Body of pancreas (tissue), 4 donors: ENCODE measurements at regions not wholly inside any gene's neighbourhood (a gene's known extent, or its start where the extent isn't known, plus 50 kb on each side); places are given as distances from the start of the nearest gene placed in this dataset.
"Not testable (repeated sequence)": the region's sequence is repeated elsewhere in the genome, so short reads cannot be mapped to it uniquely, and the experiment has no call there.

Experiments used
- ATAC-seq: fragments of 150-250 bp; one replicate; pipeline ENCODE4 v1.9.1; 2016
- DNase-seq, 4 donors: peaks; one replicate each; pipeline ENCODE4 v3.0.0-alpha.2; 2019
- H3K27ac ChIP-seq, 4 donors: fragments of 200-600 bp; sonication (generic); 1 replicate in 3 of 4; 2 replicates in 1 of 4; pipeline versions ENCODE4 v1.5.1 to v1.6.1; 2016 to 2019; ENCODE audit warnings: mild to moderate bottlenecking in 1 of 4, mixed read lengths in 1 of 4, moderate library complexity in 1 of 4
- H3K27me3 ChIP-seq, 2 donors: fragments of 200-600 bp; sonication (generic); one replicate each; pipeline ENCODE4 v1.6.0; 2016; ENCODE audit warnings: mild to moderate bottlenecking in 1 of 2
- H3K36me3 ChIP-seq, 2 donors: fragments of 200-600 bp; sonication (generic); replicated peaks in 1 of 2; 2 replicates each; pipeline ENCODE4 v1.5.1; 2016; ENCODE audit warnings: low read depth in 2 of 2; ENCODE audit not compliant: insufficient read depth in 1 of 2
- H3K4me1 ChIP-seq: fragments of 200-600 bp; sonication (generic); one replicate; pipeline ENCODE4 v1.6.0; 2016
- H3K4me3 ChIP-seq, 2 donors: fragments of 200-600 bp; sonication (generic); 1 replicate in 1 of 2; 2 replicates in 1 of 2; pipeline ENCODE4 v1.5.1; 2016 to 2019
- H3K9me3 ChIP-seq, 3 donors: fragments of 200-600 bp; sonication (generic); 1 replicate in 2 of 3; 2 replicates in 1 of 3; pipeline ENCODE4 v1.5.1; 2016
- POLR2A ChIP-seq, 3 donors: fragments of 450-650 bp; IDR thresholded peaks; one replicate each; pipeline ENCODE4 v1.6.1; 2016; ENCODE audit warnings: antibody characterized with exemption in 3 of 3, mild to moderate bottlenecking in 2 of 3
- WGBS, 2 donors: methylation state at CpG; one replicate each; pipeline ENCODE4 v1.1.5; 2017; 5-methylcytosine and 5-hydroxymethylcytosine counted together
- intact Hi-C: fragments of 100-400 bp; cut with DNase I; formaldehyde crosslinking; loops from one replicate; pipeline ENCODE4 v1.15.1; 2023
- TF ChIP-seq, protein P1 (sequence below), 7 experiments: fragments of 450-650 bp in 4 of 7; fragments of 200-600 bp in 3 of 7; sonication (generic) in 3 of 7; IDR thresholded peaks; one replicate each; pipeline ENCODE4 v1.5.1; 2016 to 2019; ENCODE audit warnings: antibody characterized with exemption in 7 of 7

DNA sequence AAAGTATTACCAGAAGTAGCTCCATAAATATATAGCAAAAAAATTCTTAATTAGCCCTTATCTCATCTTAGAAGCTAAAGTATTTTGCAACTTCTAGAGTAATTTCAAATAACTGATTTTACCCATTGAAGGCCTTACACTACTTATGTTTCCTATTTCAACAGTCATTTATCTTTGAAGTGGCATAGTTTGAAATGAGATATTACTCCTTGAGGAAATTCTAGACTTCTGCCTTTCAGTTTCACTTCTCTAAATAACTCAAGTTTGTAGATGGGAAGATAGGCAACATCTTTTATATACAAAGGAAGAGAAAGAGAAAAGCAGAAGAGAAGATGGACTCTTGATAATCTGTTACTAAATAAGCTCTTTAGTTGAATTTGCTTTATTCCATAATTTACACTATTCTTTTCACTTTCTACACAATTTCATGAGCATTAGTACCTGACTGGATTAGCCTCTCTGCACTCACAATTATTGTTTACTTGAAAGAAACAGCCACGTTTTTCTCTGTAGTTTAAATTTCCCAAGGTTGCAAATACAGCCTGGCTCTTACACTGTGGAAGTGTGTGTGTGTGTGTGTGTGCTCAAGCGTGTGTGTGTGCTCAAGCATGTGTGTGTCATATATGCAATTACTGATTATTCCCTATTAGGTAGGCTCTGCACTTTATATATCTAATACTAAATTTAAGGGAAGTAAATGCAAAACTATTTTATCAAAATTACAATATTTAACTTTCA is 60.6 kb upstream of the EMB start:
- intact Hi-C loops: no loop called here
- Histone ChIP-seq H3K27me3 (no peaks in the 10 kb centered on the region), H3K9me3 (no peaks in the 10 kb centered on the region), H3K4me1 (no peaks in the 10 kb centered on the region), H3K27ac (no peak overlapping the region), H3K36me3 (no peaks in the 10 kb centered on the region), H3K4me3 (no peak overlapping the region)
- TF ChIP-seq POLR2A (IDR thresholded peaks at IDR 0.05): no peak
- TF ChIP-seq, protein P1, sequence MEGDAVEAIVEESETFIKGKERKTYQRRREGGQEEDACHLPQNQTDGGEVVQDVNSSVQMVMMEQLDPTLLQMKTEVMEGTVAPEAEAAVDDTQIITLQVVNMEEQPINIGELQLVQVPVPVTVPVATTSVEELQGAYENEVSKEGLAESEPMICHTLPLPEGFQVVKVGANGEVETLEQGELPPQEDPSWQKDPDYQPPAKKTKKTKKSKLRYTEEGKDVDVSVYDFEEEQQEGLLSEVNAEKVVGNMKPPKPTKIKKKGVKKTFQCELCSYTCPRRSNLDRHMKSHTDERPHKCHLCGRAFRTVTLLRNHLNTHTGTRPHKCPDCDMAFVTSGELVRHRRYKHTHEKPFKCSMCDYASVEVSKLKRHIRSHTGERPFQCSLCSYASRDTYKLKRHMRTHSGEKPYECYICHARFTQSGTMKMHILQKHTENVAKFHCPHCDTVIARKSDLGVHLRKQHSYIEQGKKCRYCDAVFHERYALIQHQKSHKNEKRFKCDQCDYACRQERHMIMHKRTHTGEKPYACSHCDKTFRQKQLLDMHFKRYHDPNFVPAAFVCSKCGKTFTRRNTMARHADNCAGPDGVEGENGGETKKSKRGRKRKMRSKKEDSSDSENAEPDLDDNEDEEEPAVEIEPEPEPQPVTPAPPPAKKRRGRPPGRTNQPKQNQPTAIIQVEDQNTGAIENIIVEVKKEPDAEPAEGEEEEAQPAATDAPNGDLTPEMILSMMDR (IDR thresholded peaks at IDR 0.05): no peak
- DNase-seq: no peak
- WGBS, 2 donors: 18 to 44% methylated on average over 2 of the region's 2 CpGs
- no peak for ATAC-seq

DNA sequence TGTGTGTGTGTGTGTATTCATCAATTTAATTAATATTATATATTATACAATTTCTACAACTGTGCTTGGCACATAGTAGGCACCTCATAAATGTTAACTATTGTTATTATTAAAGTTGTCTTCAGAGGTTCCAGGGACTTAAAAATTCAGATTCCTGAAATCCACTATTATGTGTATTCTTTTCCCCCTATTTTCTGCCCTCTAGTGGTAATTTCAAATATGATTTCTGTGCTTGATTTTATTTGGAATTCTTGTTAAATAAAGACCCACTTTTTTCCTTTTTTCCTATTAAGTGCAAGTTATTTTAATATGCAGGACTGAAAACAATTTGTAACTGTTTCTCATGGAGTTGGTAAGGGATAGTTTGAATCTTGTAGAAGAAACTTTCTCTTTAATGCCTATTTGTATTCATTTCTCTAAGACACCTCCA is 72.0 kb upstream of the EMB start:
- H3K27me3 ChIP-seq: not testable (repeated sequence)

DNA sequence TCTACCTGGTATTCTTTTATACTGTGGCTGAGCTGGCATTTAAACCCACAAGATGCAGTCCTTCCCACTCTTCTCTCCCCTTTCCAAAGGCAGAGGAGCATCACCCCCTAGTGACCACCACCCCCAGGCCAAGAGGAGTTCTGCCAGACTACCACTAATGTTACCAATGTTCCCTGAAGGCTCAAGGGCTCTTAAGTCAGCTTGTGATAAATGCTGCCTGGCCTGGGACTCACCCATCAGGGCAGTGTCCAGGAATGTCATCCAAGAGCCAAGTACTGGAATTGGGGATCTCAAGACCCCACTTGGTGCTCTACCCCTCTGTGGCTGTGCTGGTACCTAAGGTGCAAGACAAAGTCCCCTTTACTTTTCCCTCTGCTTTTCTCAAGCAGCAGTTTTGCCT is 80.0 kb upstream of the EMB start:
- H3K4me1 ChIP-seq, H3K27me3 ChIP-seq, H3K27ac ChIP-seq, intact Hi-C loops, H3K9me3 ChIP-seq, DNase-seq, H3K36me3 ChIP-seq, H3K4me3 ChIP-seq, ATAC-seq: not testable (repeated sequence)

More for the DNA sequence above, 72.0 kb upstream of the EMB start:
- H3K9me3 ChIP-seq, ATAC-seq, H3K4me1 ChIP-seq, H3K4me3 ChIP-seq, DNase-seq, H3K27ac ChIP-seq, intact Hi-C loops, H3K36me3 ChIP-seq: not testable (repeated sequence)
- TF ChIP-seq, protein P1 (IDR thresholded peaks at IDR 0.05): peak in 5 of 7 experiments; percentile 18 to 44 (median 25)

DNA sequence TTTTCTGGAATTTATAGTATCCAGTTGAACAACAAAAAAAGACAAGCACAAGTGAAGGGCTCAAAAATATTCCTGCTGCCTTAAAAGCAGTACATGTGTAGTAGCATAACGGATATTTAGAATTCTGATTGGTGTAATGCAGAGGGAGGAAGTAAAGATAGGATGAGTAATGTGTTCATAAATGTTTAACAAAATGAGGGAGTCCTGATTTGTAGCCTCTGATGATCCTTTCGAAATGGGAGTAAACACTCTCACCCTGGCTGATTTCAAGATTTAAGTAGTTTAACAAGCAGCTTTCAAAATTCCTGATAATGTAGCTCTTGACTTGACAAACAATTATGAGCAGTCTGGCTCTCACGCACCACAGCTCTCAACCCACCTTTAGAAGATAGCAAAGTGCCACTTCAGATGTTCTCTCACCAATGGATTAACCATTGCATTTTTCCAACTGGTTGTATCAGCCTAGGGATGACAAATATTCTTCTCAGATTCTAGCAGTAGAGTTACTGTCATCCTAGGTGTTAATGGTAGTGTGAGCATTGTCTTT is 86.5 kb upstream of the EMB start:
- H3K27me3 ChIP-seq, H3K4me3 ChIP-seq, H3K4me1 ChIP-seq, DNase-seq, ATAC-seq, H3K27ac ChIP-seq, H3K9me3 ChIP-seq, intact Hi-C loops, H3K36me3 ChIP-seq: not testable (repeated sequence)
- WGBS, 2 donors: 46 to 51% methylated on average over 3 of the region's 3 CpGs

DNA sequence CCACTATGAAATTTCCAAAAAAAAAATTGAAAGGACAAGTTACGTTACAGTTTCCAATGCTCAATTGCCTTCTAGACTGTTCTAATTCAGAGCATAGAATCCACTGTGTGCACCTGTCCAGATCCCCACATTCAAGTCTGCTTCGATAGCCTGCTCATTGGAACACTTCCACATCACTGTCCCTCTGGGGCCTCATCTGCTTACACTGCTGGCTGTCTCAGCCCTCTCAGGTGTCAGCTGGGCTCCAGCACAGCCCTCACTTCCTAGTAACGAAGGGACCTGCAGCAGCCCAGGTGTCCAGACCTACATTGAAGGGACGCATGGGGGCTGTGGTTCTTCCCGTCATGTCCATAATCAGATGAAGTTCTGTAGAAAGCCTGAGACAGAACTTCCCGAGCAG is 94.3 kb upstream of the EMB start:
- WGBS, 2 donors: 47 to 53% methylated on average over 6 of the region's 6 CpGs
- no peak overlapping the region for H3K27ac ChIP-seq
- no peak for DNase-seq
- no peaks in the 10 kb centered on the region for H3K9me3 ChIP-seq
- intact Hi-C loops: no loop called here
- H3K4me1 ChIP-seq: no peaks in the 10 kb centered on the region
- no peaks in the 10 kb centered on the region for H3K36me3 ChIP-seq
- TF ChIP-seq POLR2A (IDR thresholded peaks at IDR 0.05): no peak
- TF ChIP-seq, protein P1 (IDR thresholded peaks at IDR 0.05): no peak
- no peaks in the 10 kb centered on the region for H3K27me3 ChIP-seq
- no peak overlapping the region for H3K4me3 ChIP-seq
- ATAC-seq: no peak

DNA sequence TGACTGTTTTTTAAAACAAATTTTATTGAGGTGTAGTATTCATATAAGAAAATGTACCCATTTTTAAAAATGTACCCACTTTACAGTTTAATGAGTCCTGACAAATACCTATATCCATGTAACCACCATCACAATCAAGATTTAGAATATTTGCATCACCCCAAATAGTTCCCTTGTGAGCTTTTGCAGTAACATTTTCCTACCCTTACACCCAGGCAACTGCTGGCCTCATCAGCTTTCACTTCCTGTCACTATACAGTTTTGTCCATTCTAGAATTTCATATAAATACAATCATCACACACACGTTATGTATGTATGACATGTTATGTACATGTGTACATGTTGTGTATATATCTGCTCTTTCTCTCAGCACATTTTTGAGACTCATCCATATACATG is 96.4 kb upstream of the EMB start:
- H3K27ac ChIP-seq, H3K27me3 ChIP-seq, H3K4me1 ChIP-seq, ATAC-seq, DNase-seq, intact Hi-C loops, H3K36me3 ChIP-seq, H3K9me3 ChIP-seq, H3K4me3 ChIP-seq: not testable (repeated sequence)
- 24 to 30% methylated on average over 1 of the region's 1 CpG for WGBS, 2 donors
